ENCODE measurements at regions not wholly inside any gene's neighbourhood (a gene's known extent, or its start where the extent isn't known, plus 50 kb on each side); places are given as distances from the start of the nearest gene placed in this dataset.

- no peak for DNase-seq
Observed at GRCh38 chr2:107322416-107322815, 436.4 kb upstream of the ST6GAL2 start.

GRCh38 chr2:107323946-107324565 is 438.1 kb upstream of the ST6GAL2 start:
- no peak for DNase-seq

DNA sequence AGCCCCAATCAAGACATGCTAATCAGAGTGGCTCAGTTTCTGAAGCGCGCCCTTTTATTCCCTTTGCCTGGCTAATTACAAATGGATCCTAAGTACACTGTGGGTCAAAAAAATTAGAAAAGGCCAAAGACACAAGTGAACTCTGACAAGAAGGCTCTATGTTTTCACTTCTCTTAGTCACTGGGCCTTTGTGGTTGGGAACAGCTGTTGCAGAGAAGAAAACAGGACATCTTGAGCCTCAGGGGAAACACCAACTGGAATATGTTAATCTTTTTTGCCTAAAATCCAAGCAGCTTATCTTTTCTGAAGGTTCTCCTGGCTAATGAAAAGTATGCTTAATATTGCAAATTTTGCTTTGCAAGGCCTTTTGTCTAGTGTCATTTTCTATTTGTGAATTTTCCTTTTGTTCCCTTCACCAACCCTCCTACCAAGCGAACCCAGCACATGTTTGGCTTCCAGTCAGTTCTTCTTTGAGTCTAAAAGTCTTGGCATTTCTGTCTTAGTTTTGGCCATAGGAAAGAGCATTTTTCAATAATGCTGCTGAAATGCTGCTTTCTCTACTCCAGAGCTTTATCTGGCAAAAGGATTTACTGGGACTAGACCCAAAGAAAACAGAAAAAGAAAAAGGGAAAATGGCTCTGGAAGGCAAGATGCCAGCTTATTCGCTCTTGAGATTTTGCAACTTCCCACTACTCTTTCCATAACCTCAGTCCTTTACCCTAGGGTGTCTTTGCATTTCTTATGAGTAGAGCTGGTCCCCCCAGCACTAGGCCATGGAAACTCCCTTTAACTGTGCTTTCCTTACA is 440.2 kb upstream of the ST6GAL2 start:
- DNase-seq = no peak

DNA sequence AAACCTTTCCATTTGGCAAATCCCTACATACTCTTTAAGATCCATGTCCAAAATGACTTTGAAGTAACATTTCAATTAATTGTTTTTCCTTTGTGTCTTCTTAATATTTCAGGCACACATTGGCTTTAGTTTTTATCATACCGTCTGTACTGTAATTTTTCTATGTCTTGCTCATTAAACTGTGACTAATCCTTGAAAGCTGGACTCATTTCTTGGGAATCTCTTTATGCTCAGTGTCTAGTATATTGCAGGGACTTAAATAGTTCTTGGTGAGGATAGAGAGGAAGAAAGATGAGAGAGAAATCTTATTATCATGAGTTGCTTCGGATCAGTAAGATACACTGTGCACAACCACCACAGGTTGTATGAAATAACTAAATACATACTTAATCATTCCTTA is 448.3 kb upstream of the ST6GAL2 start:
- no peak for DNase-seq

- DNase-seq = no peak
Observed at GRCh38 chr2:107336526-107336925, 450.6 kb upstream of the ST6GAL2 start.

- no peak for DNase-seq
Observed at GRCh38 chr2:107337209-107337898, 451.4 kb upstream of the ST6GAL2 start.

GRCh38 chr2:107338059-107338458 is 452.1 kb upstream of the ST6GAL2 start:
- no peak for DNase-seq

DNA sequence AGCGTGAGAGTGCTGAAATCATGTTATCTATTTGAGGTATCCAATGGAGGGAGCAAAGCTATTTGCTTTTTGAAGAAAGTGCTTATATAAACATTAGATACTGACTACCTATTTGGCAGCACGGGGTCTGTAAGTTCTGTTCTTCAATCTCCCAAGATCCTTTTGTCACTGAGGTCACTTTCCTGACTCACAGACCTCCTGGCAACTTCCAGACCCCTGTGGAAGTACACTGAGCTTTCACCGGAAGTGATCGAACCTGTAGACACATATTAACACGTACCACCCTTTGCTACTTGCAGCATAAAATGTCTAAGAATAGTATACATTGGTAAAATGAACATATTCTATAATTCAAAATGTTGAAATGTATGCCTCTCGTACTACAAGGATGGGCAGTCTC is 452.6 kb upstream of the ST6GAL2 start:
- no peak for DNase-seq

DNA sequence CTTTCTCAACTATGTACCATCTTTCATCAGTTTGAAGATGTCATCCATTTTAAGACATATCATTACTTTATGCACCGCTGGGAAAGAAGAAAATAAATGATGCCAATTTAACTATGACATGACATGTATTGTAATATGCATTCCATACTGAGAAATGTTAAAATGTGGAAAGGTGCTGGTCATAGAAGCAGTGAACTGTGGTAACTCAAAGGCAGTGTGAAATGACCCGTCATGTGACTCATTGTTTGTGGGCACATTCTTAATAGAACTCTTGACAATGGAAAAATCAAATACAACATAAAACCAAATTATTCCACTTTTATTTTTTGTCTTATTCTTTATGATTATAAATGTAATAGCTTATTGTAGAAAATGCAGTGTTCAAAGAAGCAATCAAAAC is 455.0 kb upstream of the ST6GAL2 start:
- no peak for DNase-seq

GRCh38 chr2:107349329-107349728 is 463.4 kb upstream of the ST6GAL2 start:
- DNase-seq = no peak

DNA sequence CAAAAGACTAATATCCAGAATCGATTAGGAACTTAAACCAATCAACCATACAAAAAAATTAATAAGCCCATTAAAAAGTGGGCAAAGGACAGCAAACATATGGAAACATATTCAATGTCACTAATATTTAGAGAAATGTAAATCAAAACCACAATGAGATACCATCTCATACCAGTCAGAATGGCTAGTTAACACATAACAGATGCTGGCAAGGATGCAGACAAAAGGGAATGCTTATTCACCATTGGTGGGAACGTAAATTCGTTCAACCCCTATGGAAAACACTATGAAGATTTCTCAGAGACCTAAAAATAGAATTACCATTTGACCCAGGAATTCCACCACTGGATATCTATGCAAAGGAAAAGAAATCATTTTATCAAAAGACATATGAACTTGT is 468.2 kb upstream of the ST6GAL2 start:
- no peak for DNase-seq

DNA sequence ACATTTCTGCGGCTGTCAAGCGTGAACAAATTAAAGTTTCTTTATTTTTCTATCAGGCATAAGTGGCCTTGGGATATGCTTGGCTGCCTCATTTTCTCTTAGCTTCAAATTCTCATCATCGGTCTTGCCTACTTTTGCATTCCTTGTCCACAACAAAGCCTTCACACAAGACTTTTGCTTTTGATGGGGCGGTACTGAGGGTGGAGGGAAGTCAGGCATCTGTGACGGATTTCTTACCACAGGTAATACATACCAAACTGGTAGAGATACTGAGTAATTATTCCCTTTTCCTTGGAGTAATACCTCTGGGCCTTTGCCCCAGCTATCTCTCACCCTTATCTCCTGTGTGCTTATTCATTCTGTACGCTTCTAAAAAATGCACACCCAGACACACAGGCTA is 468.3 kb upstream of the RGPD4 start:
- DNase-seq = no peak

DNA sequence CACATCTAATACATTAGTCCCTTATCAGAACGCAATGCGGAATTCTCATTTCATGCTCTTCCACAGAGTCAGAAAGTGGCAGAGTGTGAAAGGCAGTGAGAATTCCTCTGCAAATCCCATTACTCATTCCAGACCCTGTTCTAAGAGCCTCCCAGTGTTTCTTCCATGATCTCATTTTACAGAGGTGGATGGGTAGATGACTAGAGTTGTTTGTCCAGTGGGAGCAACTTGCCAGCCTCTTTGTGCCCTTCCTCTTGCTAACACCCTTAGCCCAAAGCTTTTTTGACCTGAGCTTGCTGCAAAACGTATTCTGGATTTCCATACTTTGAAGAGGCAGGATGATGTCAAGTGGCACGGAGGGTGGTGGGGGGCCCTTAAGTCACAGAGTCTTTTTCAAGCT is 467.7 kb upstream of the RGPD4 start:
- no peak for DNase-seq

DNA sequence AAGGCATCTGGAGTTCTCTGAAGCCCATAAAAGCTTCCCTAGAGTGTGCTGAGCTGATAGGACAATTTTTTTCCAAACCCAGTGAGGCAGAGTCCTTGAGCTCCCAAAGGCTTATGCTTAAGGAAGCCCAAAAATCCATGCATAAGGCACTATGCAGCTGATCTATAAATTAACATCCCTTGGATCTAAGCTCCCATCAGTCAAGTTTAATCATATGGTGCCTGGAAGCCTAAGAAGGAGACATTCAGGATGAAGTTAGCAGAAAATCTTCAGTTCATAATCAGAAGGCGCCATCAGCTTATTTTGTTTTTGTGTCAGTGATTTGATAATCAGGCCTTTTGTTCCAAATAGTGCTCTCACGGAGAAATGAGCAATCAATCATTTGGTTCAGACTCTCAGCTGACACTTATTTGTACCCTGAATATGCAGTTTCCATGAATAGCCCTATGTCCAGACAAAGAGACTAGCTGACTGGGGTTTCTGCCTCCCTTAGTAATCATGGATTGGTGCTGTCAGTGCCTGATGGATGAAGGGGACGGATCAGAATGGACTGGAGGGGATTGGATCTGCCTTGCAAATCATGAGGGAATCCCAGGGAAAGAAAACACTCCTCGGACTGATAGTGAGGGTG is 464.8 kb upstream of the RGPD4 start:
- no peak for DNase-seq

DNA sequence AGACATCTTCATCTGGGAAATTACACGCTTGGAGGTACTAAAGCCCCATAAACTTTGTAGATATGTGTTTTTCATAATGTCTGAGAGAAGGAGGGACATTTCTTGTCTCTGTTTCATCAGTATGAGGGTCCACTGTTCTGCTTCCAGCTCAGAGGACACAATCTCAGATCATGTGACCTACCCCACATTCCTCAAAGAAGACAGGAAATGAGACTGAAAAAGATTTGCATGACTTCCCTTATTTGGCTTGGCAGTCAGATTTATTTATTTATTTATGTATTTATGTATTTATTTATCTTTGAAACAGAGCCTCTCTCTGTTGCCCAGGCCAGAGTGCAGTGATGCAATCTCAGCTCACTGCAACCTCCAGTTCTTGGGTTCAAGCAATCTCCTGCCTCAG is 463.7 kb upstream of the RGPD4 start:
- DNase-seq = no peak

- no peak for DNase-seq
Observed at GRCh38 chr2:107363806-107364205, 462.9 kb upstream of the RGPD4 start.

- no peak for DNase-seq
Observed at GRCh38 chr2:107364361-107364950, 462.2 kb upstream of the RGPD4 start.

- DNase-seq = no peak
Observed at GRCh38 chr2:107374249-107374648, 452.4 kb upstream of the RGPD4 start.

DNA sequence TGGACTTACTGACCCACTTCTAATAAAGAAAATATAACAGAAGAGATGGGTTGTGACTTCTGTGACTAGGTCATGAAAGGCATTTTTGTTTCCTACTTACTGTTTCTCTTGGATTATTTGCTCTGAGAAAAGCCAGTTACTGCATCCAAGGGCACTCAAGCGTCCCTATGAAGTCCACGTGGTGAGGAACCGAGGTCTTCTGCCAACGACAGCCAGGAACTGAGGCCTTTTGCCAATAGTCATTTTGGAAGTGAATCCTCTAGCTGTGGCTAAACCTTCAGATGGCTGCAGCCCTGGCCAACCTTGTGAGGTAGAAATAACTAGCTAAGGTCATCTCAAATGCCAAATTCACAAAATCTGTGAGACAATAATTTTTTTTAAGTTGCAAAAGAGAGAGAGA is 449.8 kb upstream of the RGPD4 start:
- no peak for DNase-seq

DNA sequence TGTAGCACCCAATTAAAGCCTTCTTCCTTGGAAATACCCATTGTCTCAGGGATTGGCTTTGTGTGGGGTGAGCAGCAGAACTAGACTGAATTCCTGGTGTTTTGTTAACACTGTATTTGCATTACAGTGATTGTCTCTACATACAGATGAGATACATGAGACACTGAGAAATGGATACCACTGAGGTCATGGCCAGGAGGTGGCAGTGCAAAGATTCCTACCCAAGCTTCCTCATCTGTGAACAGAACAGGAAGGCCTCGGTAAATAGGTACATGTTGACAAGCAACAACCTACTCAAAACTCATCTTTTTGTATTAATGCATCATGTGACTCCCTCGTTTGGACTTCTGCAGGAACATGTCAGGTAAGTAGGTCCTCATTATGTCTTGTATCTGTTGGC is 445.8 kb upstream of the RGPD4 start:
- no peak for DNase-seq

DNA sequence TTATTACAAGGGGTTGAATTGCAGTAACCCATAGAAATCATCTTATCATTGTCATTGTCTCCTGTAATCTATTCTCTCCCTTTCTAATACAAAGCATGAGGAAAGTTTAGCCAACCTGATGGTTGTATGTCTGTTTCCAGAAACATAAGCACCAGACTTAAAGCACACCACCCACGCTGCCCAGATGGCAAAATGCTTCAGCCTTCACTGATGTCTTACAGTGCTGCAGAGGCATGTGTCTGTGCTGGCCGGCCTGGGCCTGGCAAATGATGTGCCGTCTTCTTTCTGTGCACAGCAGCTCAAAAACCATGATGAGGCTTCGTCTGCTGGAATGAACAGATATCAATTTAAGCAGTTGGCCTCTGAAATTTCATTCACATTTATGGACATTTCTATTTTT is 443.0 kb upstream of the RGPD4 start:
- no peak for DNase-seq

GRCh38 chr2:107384422-107384821 is 442.3 kb upstream of the RGPD4 start:
- no peak for DNase-seq

DNA sequence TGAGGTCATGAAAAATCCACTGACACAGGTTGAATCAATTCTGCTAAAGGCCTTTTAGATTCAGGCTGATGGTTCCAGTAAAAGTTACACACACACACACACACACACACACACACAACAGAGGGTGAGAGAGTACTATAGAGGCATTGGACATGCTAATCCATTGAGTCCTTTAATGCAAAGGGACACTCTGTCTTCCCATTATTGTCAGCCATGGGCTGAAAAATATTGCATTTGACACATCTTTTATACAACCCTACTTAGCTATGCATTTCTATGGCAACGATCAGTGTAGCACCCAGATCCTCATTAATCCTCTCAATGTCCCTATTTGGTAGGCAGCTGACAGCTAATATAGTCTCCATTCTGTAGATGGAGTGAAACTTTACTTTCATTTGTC is 440.8 kb upstream of the RGPD4 start:
- DNase-seq = no peak

Measured in activated CD4-positive, alpha-beta T cell treated with anti-CD3 and anti-CD28 coated beads, Interleukin-2, Interleukin-6, amounts not matched to agents 100 ng/mL and 50 ng/mL, durations not matched to agents 16 hours and 8 hours (primary cell).